HG03095 (cell line): ENCODE measurements at regions not wholly inside any gene's neighbourhood (a gene's known extent, or its start where the extent isn't known, plus 50 kb on each side); places are given as distances from the start of the nearest gene placed in this dataset.

ENCODE experiments used
- ATAC-seq: cut with Tn5 transposase; IDR thresholded peaks from one replicate; pipeline ENCODE4 v1.9.1; 2021; ENCODE audit warnings: moderate library complexity; ENCODE audit not compliant: unreplicated experiment

DNA sequence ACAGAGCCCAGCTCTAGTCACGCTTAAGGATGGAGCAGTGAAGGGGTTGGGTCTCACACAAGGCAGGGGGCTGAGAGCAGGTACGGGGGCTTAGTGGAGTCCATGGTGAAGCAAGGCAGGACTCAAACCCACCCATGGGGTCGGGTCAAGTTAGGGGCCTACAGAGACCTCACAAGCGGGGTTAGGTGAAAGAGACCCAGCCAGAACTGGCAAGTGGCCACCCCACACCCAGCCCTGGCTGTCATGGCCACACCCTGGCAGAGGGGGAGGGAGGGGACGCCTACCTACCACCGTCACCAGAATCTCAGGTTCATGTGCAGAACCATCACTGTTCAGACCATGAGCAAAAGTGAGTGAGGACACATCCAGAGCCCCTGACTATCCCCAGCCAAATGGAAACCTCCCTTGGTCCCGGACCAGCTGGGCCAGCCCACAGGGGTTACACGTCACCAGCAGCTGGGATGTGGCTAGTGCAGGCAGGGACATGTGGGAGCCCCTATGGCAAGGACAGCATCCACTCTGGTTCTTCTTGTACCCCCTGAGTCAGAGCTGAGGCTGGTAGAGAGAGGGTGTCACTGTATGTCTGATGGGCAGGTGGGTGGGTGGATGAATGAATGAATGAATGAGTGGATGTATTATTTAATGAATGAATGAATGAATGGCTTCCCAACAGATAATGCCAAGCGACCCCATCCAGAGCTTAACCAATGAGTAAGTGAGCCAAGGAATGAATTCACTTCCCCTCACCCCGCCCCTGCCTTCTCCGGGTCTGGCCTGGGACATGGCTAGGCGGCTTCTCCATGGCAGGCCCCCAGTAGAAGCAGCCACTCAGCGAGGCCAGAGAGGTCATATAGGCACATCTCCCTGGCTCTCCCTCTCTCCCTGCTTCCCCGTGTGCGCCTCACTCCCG, 681.6 kb downstream of the TBC1D22A start:
- no peak for ATAC-seq

DNA sequence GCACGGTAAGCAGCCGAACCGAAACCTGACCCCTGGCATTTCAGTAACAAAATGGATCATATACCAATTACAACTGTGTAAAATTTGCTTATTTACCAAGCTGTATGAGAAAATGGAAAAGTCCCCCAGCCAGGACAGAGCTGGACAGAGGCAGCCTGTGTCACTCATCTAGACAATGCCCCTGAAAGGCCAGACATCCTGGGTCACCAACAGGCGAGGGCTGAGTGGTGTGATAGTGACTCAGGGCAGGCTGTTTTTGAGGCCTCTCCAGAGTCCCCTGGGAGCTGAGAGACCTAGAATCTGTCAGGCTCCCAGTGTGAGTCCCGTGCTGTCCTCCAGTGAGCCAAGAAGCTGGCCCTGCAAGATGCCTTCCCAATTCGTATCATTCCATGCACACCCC, 680.4 kb downstream of the TBC1D22A start:
- no peak for ATAC-seq

DNA sequence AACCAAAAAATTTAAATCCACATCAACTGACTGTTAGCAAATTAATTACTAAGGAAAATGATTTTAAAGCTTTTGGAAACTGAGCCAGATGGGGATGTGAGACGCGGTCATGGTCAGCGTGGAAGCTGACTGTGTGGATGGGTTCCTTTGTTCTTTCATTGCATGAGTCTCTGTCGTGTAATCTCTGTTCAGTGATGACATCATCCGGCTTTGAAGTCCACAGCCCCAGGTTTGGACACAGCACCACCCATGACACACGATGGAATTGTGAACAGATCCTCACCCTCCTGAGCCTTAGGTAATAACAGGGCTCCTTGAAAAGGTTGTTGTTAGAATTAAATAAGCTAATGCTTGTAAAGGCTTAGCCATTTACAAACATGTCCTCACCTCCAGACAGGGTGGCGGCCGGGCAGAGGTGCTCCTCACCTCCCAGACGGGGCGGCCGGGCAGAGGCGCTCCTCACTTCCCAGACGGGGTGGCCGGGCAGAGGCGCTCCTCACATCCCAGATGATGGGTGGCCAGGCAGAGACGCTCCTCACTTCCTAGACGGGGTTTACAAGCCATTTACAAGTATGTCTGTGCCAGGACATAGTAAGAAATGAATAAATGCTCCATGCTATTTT, 677.3 kb downstream of the TBC1D22A start:
- ATAC-seq, result no peak

DNA sequence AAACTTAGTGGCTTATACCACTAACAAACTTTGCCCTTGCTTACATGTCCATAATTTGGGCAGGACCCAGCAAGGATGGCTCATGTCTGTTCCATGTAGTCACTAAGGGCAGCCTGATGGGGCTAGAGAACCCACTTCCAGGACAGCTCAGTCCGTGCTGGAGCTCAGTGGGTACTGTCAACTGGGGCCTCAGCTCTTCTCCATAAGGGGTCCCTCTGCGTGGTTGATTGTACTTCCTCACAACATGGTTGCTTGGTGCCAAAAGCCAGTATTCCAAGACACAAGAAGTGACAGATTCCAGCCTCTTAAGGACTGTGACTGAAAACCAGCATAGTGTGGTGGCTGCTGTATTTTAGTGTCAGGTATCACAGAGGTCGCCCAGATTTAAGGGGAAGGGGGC, 675.2 kb downstream of the TBC1D22A start:
- ATAC-seq, result no peak

DNA sequence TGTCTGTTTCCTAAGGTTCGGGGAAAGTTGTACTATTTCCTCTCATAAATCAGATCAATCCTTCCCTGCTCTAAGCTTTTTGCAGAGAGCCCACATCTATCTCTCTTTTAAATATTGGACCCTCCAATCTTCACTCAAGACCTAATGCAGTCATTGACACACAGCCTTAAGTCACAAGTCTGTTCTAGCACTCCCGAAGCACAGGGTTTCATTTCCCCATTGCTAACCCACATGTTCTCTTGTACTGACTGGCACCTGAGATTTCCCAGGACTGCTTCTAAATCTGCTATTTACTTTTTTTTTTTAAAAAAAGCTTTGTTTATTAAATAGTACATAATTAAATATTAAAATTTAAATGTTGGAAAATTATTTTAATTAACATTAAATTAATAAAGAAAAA, 674.7 kb downstream of the TBC1D22A start:
- ATAC-seq, result no peak

DNA sequence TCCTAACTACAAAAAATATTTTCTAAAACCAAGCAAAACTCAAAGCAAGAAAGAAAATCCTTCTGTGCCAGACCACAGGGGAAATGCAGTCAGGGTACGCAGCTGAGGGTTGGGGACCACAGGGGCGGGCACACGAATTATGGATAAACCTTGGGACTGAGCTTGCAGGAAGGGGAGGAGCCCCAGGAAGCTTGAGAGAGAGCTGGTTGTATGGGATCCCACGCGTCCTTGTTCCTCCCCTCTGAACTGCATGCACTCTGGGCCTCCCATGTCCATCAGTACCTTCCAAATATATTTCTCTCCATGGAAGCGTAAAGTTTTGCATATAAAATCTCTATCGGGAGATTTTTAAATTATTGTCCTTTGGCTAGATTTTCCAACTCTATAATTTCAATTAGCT, 673.4 kb downstream of the TBC1D22A start:
- no peak for ATAC-seq

DNA sequence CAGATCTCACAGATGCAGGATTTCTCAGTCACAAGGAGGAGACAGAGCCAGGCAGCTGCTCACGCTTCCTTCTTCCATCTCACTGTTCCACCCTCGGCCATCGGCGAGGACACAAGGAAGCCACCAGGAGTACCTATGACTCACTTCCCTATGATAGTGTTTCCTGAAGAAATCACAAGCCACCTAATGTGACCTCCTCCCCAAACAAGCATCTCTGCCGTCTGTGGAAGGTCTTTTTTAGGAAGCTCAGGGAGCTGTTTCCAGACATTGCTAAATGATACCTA, 672.7 kb downstream of the TBC1D22A start:
- ATAC-seq, result no peak

DNA sequence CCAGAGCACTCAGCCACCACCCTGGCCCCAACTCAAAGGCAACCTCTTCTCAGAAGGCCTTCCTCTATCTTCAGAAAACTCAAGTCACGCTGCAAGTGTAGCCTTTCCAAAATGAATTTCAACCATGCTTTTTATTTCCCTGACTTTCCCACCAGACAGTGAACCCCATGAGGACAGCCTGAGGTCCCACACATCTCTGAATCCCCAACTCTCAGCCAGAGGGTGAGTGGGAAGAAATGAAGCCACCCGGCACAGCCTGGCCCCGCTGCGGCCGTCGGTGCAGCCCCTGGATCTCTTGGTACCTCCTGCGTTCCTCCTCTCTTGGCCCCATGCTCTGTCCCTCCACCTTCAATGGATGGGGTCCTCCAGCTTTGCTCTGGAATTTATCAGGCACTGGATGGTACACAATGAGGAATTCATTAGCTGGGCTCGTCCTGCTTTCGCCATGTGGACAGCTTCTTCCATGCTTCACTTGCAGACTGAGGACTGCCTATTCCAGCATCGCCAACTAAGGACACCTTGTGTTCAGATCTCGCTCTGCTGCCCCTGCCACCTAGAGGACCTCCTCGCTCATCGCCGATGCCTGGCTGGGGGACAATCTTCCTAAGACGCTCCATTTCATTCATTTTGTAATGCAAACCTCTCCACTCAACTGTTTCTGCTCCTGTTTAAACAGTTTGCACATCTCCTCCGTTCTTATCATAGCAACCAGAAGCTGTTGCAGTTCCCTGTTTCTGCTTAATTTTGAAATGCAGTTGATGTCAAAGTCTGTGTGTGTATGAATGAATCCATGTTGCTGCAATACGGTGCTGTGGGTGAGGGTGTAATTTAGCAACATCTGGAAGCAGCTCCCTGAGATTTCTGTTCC, 672.1 kb downstream of the TBC1D22A start:
- ATAC-seq, result no peak

DNA sequence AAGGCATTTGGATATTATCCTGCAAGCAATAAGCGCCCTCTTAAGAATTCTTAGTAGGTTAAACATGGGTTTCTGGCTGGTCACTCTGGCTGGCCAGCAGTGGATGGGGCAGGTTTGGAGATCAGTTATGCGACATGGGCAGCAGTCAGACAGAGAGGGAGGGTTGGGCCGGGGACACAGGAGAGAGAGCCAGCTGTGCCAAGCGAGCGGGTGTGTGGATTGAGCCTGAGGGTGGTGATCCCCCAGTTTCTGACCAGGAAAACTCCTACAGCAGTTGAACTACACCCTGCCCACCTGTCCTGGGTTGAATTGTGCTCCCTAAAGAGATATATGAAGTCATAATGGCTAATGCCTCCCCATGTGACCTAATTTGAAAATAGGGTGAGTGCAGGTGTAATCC, 671.2 kb downstream of the TBC1D22A start:
- no peak for ATAC-seq

DNA sequence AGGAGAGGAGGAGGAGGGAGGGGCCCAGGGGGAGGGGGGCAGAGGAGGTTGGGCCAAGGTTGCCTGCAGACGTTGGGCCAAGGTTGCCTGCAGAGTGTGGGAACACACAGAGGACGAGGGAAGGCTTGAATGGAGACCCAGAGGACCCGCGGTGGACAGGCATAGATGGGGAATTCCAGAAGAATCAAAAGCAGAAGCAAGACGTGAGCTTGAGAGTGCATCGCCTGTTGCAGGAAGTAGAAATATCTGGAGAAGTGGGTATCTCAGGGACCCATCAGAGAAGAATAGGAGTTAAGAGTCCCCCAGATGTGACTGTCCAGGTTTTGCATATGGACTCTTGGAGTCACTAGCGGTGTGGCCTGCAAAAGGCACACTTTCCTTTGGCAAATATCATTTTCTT, 670.2 kb downstream of the TBC1D22A start:
- no peak for ATAC-seq

DNA sequence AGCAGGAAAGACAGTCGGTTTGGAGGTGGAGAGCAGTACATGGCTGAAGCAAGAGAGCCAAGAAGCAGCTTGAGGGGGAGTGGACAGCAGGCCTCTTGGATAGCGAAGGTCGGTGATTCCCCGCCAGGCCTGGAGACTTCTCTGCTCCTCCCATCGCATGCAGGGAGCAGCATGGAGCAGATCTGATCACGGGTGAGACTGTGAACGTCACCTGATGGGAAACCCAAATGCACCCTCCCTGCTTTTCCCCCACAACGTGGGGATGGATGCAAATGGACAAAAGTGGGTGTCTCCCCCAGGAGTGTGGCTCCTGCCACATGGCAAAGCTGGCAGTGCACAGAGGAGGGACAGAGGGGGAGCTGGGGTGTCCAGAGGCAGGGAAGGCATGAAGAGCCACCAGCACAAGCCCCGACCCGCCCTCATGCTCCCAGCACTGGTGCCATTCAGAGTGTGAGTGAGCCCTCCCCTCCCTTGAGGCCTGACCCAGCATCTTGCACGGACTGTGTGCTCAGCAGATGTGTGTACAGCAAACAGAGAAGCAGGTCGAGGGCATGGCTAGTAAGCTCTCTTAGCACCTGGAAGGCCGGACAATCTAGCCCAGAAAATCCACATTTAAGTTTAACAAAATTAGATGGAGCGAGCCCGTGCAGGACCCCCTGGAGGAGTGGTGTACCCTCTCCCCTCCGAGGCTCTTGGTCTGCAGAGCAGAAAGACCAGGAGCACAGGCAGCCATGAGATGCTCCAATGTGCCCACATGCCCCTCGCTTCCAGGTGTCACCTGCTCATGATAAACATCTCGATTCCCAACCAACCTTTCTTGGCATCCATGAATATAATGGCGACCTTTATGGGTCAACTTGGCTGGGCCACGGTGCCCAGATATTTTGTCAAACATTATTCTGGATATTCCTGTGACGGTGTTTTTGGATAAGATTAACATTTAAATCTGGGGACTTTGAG, 661.7 kb downstream of the TBC1D22A start:
- no peak for ATAC-seq

DNA sequence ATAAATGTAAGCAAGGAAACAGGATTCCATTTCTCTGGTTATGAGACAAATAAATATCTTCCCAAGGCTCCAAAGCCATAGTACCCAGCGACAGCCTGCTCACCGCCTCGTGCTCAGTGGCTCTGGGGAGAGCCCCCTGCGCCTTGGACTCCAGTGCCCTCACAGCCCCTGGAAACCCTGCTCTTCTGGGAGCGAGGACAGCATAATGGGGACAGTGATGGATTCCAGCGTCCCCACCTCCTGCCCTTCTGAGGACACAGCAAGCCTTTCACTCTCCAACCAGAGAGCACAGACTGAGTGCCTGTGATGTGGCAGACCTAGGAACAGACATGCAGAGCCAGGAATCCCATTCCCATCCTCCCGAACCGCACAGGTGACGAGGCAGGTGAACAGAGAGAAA, 660.8 kb downstream of the TBC1D22A start:
- no peak for ATAC-seq

DNA sequence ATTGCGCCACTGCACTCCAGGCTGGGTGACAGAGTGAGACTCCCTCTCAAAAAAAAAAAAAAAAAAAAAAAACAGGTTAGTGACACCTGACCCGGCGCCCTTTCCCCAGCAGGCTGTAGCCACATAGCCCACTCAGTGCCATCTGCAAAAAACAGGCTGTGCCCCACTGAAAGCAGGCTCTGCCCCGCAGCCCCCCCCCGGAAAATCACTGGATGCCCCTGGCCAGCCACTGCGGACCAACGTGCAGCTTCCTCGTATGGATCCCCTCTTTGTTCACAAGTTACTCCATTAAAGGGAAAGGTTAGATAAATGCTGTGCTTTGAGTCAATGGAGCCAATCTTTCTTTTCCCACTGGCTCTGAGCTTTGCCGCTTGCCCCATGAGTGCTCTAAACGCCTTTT, 660.3 kb downstream of the TBC1D22A start:
- ATAC-seq, result no peak

DNA sequence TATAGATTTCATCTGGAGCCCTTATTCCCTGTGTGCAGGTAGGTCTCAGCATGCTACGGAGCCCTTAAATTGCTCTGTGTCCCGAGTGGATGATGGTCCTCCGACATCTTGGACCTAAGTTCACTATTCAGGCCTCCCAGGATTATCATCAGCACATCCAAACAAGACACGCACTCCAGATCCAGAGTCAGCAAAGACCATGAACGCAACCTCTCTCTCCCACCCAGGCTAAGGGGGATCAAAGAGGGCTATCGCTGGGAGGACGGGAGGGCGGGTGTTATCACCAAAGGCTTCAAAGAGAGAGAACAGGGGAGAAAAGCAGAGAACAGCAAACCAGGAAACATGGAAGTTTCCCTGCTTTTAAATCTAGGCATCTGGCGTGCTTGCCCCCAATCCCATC, 659.4 kb downstream of the TBC1D22A start:
- no peak for ATAC-seq

DNA sequence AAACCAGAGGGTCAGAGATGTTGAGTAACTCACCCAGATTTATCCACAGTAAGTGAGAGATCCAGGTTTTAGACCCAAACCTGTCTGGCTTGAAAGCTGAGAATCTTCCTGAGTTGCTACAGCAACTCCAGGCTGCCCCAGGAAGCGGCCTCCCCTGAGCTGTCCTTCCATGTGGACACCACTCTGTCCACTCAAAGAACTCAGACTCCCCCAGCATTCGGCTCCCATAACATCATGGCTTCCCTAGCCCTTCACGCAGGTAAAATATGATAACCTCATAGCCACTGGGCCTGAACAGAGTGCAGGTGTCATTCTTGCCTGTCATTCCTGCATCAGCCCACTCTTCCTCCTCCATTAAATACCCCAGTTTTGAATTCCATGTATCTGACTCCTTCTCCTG, 657.8 kb downstream of the TBC1D22A start:
- ATAC-seq, result no peak

DNA sequence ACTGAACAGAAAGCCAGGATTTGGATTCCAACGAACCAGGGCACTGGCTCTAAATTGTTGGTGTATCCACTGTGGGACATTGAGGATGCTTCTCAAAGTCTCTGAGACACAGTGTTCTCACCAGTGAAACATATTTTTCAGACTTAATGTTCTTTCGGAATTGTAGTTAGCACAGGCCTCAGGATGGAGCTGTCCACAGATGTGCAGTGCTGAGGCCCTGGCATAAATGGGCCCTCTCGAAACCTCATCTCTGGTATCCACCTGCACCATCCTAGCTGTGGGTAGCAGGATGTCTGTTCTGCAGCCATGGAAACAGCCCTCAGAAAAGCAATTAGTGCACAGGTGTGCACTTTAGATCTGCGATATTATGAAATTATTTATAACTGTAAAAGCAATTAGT, 656.8 kb downstream of the TBC1D22A start:
- no peak for ATAC-seq

DNA sequence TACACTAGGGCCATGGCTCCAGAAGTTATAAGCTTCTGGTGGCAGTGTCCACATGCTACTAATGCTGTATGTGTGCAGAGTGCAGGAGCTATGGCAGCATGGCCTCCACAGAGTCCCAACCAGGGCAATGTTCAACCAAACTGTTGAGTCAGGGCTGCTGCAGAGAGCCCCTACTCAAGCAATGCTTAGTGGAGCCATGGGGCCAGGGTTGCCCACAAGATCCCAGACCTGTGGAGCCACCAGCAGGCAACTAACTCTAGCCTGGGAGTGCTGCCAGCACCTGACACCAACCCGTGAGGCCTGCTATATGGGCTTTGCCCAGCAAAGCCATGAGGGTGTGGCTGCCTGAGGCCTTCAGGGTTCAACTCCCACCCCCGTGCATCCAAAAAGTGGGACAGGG, 655.2 kb downstream of the TBC1D22A start:
- no peak for ATAC-seq

DNA sequence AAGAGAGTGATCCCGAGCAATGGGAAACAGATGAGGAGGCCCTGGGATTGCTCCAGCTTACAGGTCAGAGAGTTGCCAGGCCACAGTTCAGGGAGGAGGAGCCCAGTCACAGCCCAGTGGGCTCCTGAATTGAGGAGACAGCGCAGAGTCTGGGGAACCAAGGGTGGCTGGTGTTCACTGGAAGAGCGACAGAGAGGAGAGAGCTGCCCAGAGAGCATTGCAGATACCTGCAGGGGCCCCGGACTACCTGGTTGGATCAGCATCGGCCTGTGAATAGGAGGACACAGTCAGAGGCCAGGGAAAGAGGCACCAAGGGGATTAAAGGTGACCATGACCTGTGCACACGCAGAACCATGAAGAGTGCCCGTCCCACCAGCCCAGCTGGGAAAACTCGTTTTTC, 648.6 kb downstream of the TBC1D22A start:
- ATAC-seq, result no peak

DNA sequence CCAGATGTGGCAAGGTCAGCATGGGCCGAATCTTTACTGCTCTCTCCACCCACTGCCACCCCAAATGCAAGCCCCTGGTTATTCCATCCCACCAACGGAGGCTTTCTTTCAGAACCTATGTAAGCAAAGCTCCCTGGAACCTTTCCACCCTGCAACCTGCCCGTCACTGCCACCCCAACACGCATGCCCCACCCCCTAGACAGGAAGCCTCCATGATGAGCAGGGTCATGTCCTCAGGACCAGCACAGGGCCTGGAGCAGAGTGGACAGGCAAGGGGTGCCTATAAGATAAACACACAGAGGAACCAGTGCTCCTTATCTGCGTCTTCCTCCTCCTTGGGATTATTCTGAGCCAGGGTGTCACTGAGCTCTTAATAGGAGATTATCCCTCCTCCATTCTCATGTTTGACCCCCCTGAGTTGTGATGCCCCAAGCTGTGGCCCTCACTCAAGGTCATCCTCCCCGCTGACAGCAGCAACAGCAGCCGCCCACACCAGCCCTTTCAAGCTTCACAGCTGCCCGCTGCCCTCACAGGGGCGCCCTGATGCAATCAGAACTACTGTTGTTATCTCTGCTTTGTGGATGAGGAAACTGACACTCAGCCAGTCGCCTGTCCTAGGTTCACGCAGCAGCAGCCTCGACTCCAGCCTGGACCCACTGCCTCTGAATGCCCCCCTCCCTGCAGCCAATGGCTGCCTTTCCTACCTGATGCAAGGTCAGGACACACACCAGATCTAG, 647.3 kb downstream of the TBC1D22A start:
- no peak for ATAC-seq

DNA sequence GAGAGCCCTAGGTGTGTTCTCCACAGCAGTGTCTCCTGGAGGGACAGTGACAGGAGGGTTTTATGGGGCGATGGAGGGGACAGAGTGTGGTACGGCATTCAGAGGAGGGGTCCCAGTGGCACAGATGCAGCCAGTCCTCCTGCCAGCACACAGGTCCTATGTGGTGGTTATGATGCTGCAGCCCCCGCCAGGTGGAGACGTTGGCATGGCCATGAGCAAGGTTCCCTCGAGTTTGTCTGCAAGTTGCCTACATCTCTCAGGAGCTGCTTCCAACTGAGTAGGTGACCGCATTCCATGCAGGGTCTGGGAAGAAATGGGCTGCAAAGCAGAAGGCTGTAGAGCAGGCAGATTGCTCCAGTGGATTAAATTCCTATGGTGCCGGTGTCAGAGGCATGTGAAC, 646.0 kb downstream of the TBC1D22A start:
- ATAC-seq, result no peak
